ENCODE measurements at regions not wholly inside any gene's neighbourhood (a gene's known extent, or its start where the extent isn't known, plus 50 kb on each side); places are given as distances from the start of the nearest gene placed in this dataset.
"Not testable (repeated sequence)": the region's sequence is repeated elsewhere in the genome, so short reads cannot be mapped to it uniquely, and the experiment has no call there.

GRCh38 chr2:225270053-225270452 lies 129.5 kb upstream of the NYAP2 start:
- FAIRE-seq (no peak), DNase-seq (ENCODE audit: low spot score in 2 of 2) (no peak)

GRCh38 chr2:225254363-225254762 lies 145.1 kb upstream of the NYAP2 start:
- DNase-seq (ENCODE audit: low spot score in 2 of 2) = no peak
- no peak for FAIRE-seq

- DNase-seq (ENCODE audit: low spot score in 2 of 2) = no peak
- no peak for FAIRE-seq
Measured at GRCh38 chr2:225244933-225245332, 154.6 kb upstream of the NYAP2 start.

GRCh38 chr2:225236769-225237323 lies 162.7 kb upstream of the NYAP2 start:
- DNase-seq (ENCODE audit: low spot score in 2 of 2) = no peak
- no peak for FAIRE-seq

GRCh38 chr2:225233234-225233633 lies 166.3 kb upstream of the NYAP2 start:
- FAIRE-seq (no peak), DNase-seq (ENCODE audit: low spot score in 2 of 2) (no peak)

GRCh38 chr2:225231900-225232299 lies 167.6 kb upstream of the NYAP2 start:
- no peak for FAIRE-seq
- no peak for DNase-seq (ENCODE audit: low spot score in 2 of 2)

GRCh38 chr2:225229346-225229745 lies 170.2 kb upstream of the NYAP2 start:
- not testable (repeated sequence) for FAIRE-seq; DNase-seq (ENCODE audit: low spot score in 2 of 2)

- FAIRE-seq = no peak
Measured at GRCh38 chr2:225226441-225226840, 173.1 kb upstream of the NYAP2 start.

GRCh38 chr2:225223301-225223700 lies 176.2 kb upstream of the NYAP2 start:
- DNase-seq (ENCODE audit: low spot score in 2 of 2) (no peak), FAIRE-seq (no peak)

More at GRCh38 chr2:225226441-225226840, 173.1 kb upstream of the NYAP2 start:
- DNase-seq (ENCODE audit: low spot score in 2 of 2) = no peak

GRCh38 chr2:225207471-225207870 lies 165.2 kb upstream of the DOCK10 start:
- FAIRE-seq = no peak
- DNase-seq (ENCODE audit: low spot score in 2 of 2) = no peak

- DNase-seq (ENCODE audit: low spot score in 2 of 2) = no peak
Measured at GRCh38 chr2:225207043-225207442, 164.8 kb upstream of the DOCK10 start.

GRCh38 chr2:225196579-225196978 lies 154.3 kb upstream of the DOCK10 start:
- no peak for FAIRE-seq
- DNase-seq (ENCODE audit: low spot score in 2 of 2) = no peak

More at GRCh38 chr2:225207043-225207442, 164.8 kb upstream of the DOCK10 start:
- no peak for FAIRE-seq

- FAIRE-seq (no peak), DNase-seq (ENCODE audit: low spot score in 2 of 2) (no peak)
Measured at GRCh38 chr2:225192869-225193268, 150.6 kb upstream of the DOCK10 start.

- DNase-seq (ENCODE audit: low spot score in 2 of 2) (no peak), FAIRE-seq (no peak)
Measured at GRCh38 chr2:225190987-225191386, 148.7 kb upstream of the DOCK10 start.

- FAIRE-seq (no peak), DNase-seq (ENCODE audit: low spot score in 2 of 2) (no peak)
Measured at GRCh38 chr2:225184948-225185347, 142.7 kb upstream of the DOCK10 start.

- DNase-seq (ENCODE audit: low spot score in 2 of 2) (no peak), FAIRE-seq (no peak)
Measured at GRCh38 chr2:225182126-225182525, 139.9 kb upstream of the DOCK10 start.

- no peak for DNase-seq (ENCODE audit: low spot score in 2 of 2)
- no peak for FAIRE-seq
Measured at GRCh38 chr2:225177098-225177497, 134.8 kb upstream of the DOCK10 start.

GRCh38 chr2:225173909-225174308 lies 131.6 kb upstream of the DOCK10 start:
- no peak for FAIRE-seq
- no peak for DNase-seq (ENCODE audit: low spot score in 2 of 2)

GRCh38 chr2:225171350-225171749 lies 129.1 kb upstream of the DOCK10 start:
- no peak for DNase-seq (ENCODE audit: low spot score in 2 of 2)
- no peak for FAIRE-seq

GRCh38 chr2:225170162-225170561 lies 127.9 kb upstream of the DOCK10 start:
- FAIRE-seq = no peak
- no peak for DNase-seq (ENCODE audit: low spot score in 2 of 2)

GRCh38 chr2:225169396-225169795 lies 127.1 kb upstream of the DOCK10 start:
- FAIRE-seq (no peak), DNase-seq (ENCODE audit: low spot score in 2 of 2) (no peak)

GRCh38 chr2:225165052-225165451 lies 122.8 kb upstream of the DOCK10 start:
- no peak for DNase-seq (ENCODE audit: low spot score in 2 of 2)

More at GRCh38 chr2:225165052-225165451, 122.8 kb upstream of the DOCK10 start:
- no peak for FAIRE-seq

All from frontal cortex (tissue), 3 donors.